ENCODE measurements at regions not wholly inside any gene's neighbourhood (a gene's known extent, or its start where the extent isn't known, plus 50 kb on each side); places are given as distances from the start of the nearest gene placed in this dataset.

DNA sequence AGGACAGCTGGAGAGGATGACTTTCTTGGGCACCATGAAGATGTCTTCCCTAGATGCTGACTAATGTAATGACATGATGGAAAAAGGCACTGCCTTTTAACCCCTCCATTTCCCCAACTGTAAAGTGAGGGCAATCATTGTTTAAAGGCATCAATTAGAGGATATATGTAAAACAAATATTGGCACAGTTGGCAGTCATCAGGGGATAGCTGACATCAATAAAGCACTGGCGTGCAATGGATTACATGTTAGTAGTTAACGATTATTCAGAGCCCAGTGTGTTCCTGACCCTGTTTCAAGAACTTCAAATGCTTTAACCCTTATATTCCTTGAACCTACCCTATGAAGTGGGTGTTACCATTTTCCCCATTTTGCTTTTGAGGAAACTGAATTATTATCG, 100.7 kb downstream of the TMEM114 start:
- BruUV-seq (replicated peaks), result no TSS peak
- Histone ChIP-seq H3K9me2 (ENCODE audit: insufficient read depth, low read length) (no peaks in the 10 kb centered on the region), H2AFZ (ENCODE audit: low read length) (no peak overlapping the region), H4K20me1 (ENCODE audit: insufficient read depth, low read length) (no peaks in the 10 kb centered on the region), H3K36me3 (ENCODE audit: insufficient read depth, low read length) (no peaks in the 10 kb centered on the region), H3K4me3 (ENCODE audit: low read depth, low read length, poor library complexity, severe bottlenecking) (no peak overlapping the region), H3K9me3 (ENCODE audit: low read length) (no peaks in the 10 kb centered on the region), H3K4me2 (ENCODE audit: low read length) (no peak overlapping the region), H3K27ac (ENCODE audit: low read depth, low read length, poor library complexity, severe bottlenecking) (no peak overlapping the region), H3K4me1 (ENCODE audit: insufficient read depth, low read length, poor library complexity, severe bottlenecking) (no peaks in the 10 kb centered on the region), H3K79me2 (ENCODE audit: insufficient read depth, low read depth, low read length) (no peaks in the 10 kb centered on the region)
- TF ChIP-seq, protein P1, sequence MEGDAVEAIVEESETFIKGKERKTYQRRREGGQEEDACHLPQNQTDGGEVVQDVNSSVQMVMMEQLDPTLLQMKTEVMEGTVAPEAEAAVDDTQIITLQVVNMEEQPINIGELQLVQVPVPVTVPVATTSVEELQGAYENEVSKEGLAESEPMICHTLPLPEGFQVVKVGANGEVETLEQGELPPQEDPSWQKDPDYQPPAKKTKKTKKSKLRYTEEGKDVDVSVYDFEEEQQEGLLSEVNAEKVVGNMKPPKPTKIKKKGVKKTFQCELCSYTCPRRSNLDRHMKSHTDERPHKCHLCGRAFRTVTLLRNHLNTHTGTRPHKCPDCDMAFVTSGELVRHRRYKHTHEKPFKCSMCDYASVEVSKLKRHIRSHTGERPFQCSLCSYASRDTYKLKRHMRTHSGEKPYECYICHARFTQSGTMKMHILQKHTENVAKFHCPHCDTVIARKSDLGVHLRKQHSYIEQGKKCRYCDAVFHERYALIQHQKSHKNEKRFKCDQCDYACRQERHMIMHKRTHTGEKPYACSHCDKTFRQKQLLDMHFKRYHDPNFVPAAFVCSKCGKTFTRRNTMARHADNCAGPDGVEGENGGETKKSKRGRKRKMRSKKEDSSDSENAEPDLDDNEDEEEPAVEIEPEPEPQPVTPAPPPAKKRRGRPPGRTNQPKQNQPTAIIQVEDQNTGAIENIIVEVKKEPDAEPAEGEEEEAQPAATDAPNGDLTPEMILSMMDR (conservative IDR thresholded peaks at IDR 0.05; ENCODE audit: low read length), result no peak
- TF ChIP-seq EZH2phosphoT487 (IDR thresholded peaks at IDR 0.05; ENCODE audit: borderline replicate concordance, low read depth, low read length), result no peak
- intact Hi-C loops (cut with micrococcal nuclease; ENCODE audit: unreplicated experiment), result no loop called here
- POLR2A ChIA-PET, result no interaction called here
- CTCF ChIA-PET (ENCODE audit: unreplicated experiment), result no interaction called here
- no peak for DNase-seq (ENCODE audit: low spot score)

GRCh38 chr16:8486985-8487384, 103.3 kb downstream of the TMEM114 start:
- Histone ChIP-seq H3K27ac (ENCODE audit: low read depth, low read length, poor library complexity, severe bottlenecking) (no peak overlapping the region), H3K36me3 (ENCODE audit: insufficient read depth, low read length) (no peaks in the 10 kb centered on the region), H2AFZ (ENCODE audit: low read length) (no peak overlapping the region), H3K4me3 (ENCODE audit: low read depth, low read length, poor library complexity, severe bottlenecking) (no peak overlapping the region), H3K9me3 (ENCODE audit: low read length) (no peaks in the 10 kb centered on the region), H3K79me2 (ENCODE audit: insufficient read depth, low read depth, low read length) (no peaks in the 10 kb centered on the region), H3K9me2 (ENCODE audit: insufficient read depth, low read length) (no peaks in the 10 kb centered on the region), H3K4me2 (ENCODE audit: low read length) (no peak overlapping the region), H4K20me1 (ENCODE audit: insufficient read depth, low read length) (no peaks in the 10 kb centered on the region), H3K4me1 (ENCODE audit: insufficient read depth, low read length, poor library complexity, severe bottlenecking) (no peaks in the 10 kb centered on the region)
- intact Hi-C loops (cut with micrococcal nuclease; ENCODE audit: unreplicated experiment), result no loop called here
- ChIA-PET CTCF (ENCODE audit: unreplicated experiment) (no interaction called here), POLR2A (no interaction called here)
- TF ChIP-seq EZH2phosphoT487 (IDR thresholded peaks at IDR 0.05; ENCODE audit: borderline replicate concordance, low read depth, low read length), result no peak
- TF ChIP-seq, protein P1 (conservative IDR thresholded peaks at IDR 0.05; ENCODE audit: low read length), result no peak
- DNase-seq (ENCODE audit: low spot score), result no peak
- BruUV-seq (replicated peaks), result no TSS peak

GRCh38 chr16:8483396-8483795, 106.9 kb downstream of the TMEM114 start:
- H3K4me2 ChIP-seq (ENCODE audit: low read length), result no peak overlapping the region
- intact Hi-C loops (cut with micrococcal nuclease; ENCODE audit: unreplicated experiment), result no loop called here
- no peaks in the 10 kb centered on the region for H3K9me2 ChIP-seq (ENCODE audit: insufficient read depth, low read length)
- no peaks in the 10 kb centered on the region for H3K4me1 ChIP-seq (ENCODE audit: insufficient read depth, low read length, poor library complexity, severe bottlenecking)
- BruUV-seq (replicated peaks), result no TSS peak
- no peak for DNase-seq (ENCODE audit: low spot score)
- TF ChIP-seq EZH2phosphoT487 (IDR thresholded peaks at IDR 0.05; ENCODE audit: borderline replicate concordance, low read depth, low read length), result no peak
- TF ChIP-seq, protein P1 (conservative IDR thresholded peaks at IDR 0.05; ENCODE audit: low read length), result no peak
- POLR2A ChIA-PET, result no interaction called here
- no peak overlapping the region for H3K4me3 ChIP-seq (ENCODE audit: low read depth, low read length, poor library complexity, severe bottlenecking)
- H3K79me2 ChIP-seq (ENCODE audit: insufficient read depth, low read depth, low read length), result no peaks in the 10 kb centered on the region
- no peak overlapping the region for H3K27ac ChIP-seq (ENCODE audit: low read depth, low read length, poor library complexity, severe bottlenecking)
- no peak overlapping the region for H2AFZ ChIP-seq (ENCODE audit: low read length)
- CTCF ChIA-PET (ENCODE audit: unreplicated experiment), result no interaction called here
- H3K36me3 ChIP-seq (ENCODE audit: insufficient read depth, low read length), result no peaks in the 10 kb centered on the region
- no peaks in the 10 kb centered on the region for H3K9me3 ChIP-seq (ENCODE audit: low read length)
- H4K20me1 ChIP-seq (ENCODE audit: insufficient read depth, low read length), result no peaks in the 10 kb centered on the region

Data from OCI-LY7 (cell line).